GDM1 (cell line): ENCODE measurements at regions not wholly inside any gene's neighbourhood (a gene's known extent, or its start where the extent isn't known, plus 50 kb on each side); places are given as distances from the start of the nearest gene placed in this dataset.
"Not testable (repeated sequence)": the region's sequence is repeated elsewhere in the genome, so short reads cannot be mapped to it uniquely, and the experiment has no call there.

Experiments used
- DNase-seq: peaks from one replicate; lab custom pipeline; 2025; lab: John Stamatoyannopoulos, UW

GRCh38 chr4:130640592-130640991 lies 1544.6 kb downstream of the C4orf33 start:
- no peak for DNase-seq

- no peak for DNase-seq
These were observed 1550.9 kb downstream of the C4orf33 start for GRCh38 chr4:130646886-130647285.

- no peak for DNase-seq
These were observed 1552.6 kb downstream of the C4orf33 start for GRCh38 chr4:130648570-130648969.

DNA sequence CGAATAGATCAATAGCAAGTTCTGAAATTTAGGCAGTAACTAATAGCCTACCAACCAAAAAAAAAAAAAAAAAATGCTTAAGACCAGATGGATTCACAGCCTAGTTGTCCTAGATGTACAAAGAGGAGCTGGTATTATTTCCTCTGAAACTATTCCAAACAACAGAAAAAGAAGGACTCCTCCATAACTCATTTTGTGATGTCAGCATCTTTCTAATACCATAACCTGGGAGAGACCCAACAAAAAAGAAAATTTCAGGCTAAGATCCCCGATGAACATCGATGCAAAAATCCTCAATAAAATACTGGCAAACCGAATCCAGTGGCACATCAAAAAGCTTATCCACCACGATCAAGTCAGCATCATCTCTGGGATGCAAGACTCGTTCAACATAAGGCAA lies 1557.9 kb downstream of the C4orf33 start:
- no peak for DNase-seq

GRCh38 chr4:130659320-130659719 lies 1563.4 kb downstream of the C4orf33 start:
- no peak for DNase-seq

GRCh38 chr4:130668859-130669258 lies 1572.9 kb downstream of the C4orf33 start:
- DNase-seq = no peak

DNA sequence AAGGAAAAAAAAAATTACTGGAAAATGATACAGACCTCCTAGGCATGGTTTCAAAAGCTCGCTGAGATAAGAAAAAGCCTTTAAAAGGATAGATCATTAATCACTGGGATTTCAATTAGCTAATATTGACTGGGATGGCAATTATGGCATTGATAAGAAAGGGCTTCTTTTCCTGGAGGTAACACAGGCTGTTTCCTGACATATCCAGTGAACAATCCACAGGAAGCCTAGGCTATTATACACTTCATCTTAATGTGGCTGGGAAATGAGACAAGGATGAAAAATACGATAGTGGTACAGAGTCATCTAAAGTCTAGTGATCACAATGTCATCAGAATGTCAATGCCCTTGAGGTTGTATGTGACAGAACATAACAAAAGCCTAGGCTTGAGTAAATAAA lies 1579.3 kb downstream of the C4orf33 start:
- no peak for DNase-seq

DNA sequence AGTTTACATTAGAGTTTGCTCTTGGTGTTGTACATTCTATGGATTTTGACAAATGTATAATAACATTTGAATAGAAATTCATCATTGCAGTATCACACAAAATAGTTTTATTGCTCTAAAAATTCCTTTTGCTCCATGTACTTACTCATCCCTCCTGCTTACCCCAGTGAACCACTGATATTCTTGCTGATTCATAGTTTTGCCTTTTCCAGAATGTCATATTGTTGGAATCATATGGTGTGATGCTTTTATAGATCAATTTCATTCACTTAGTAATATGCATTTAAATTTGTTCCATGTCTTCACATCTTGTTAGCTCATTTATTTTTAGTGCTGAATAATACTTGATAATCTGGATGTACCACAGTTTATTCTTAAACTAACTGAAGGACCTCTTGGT lies 1593.2 kb downstream of the C4orf33 start:
- DNase-seq = no peak

DNA sequence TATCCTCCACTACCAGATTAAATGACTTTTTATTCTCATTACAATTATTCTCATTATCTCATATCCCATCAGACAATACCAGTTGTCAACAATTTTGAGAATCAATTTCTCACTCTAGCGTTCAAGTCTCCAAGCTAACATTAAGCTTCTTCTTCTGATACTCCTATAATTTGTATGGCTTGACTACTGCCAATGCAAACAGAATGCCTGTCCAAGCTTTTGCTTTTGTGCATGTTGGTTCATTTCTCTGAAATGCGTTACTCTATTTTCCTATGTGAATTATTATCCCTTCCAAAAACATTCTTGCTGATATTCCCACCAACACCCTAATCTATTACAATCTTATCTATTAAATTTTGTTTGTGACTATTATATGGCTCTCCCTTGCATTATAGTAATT lies 1602.3 kb downstream of the C4orf33 start:
- no peak for DNase-seq

- no peak for DNase-seq
These were observed 1603.1 kb downstream of the C4orf33 start for GRCh38 chr4:130699004-130699403.

- DNase-seq = no peak
These were observed 1607.4 kb downstream of the C4orf33 start for GRCh38 chr4:130703211-130703935.

GRCh38 chr4:130705023-130705422 lies 1609.1 kb downstream of the C4orf33 start:
- DNase-seq = no peak

DNA sequence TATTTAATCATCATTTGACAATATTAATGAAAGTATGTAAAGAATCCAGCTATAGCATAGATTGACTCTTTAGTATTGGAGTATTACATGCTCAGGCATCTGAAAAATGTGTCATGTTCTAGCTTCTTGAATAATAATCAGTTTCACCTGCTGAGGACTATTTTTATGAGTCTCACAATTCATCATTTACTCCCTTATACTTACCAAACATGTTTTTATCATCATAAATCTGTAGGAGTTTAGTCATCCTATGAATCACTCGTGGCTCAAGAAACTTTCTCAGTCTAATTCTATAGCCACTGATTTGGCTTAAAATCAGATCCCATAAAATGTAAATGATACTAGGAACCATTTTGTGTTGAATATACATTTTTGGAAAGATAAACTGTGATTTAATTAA lies 1616.1 kb downstream of the C4orf33 start:
- DNase-seq = no peak

- DNase-seq = no peak
These were observed 1618.1 kb downstream of the C4orf33 start for GRCh38 chr4:130714006-130714405.

DNA sequence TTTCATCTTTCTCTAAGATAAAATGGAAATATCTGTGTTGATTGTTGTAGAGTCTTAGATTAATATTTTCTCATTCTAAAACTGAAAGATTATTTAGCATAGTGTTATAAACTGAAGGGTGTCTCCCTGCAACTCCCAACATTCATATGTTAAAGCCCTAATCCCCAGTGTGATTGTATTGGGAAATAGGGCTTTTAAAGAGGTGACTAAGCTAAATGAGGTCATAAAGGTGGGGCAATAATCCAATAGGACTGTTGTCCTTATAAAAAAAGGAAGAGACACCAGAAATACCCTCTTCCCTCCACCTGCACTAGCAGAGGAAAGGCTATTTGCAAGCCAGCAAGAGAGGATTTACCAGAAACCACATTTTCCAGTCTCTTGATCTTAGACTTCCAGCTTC lies 1626.4 kb downstream of the C4orf33 start:
- DNase-seq = no peak

- no peak for DNase-seq
These were observed 1640.7 kb downstream of the C4orf33 start for GRCh38 chr4:130736436-130737185.

DNA sequence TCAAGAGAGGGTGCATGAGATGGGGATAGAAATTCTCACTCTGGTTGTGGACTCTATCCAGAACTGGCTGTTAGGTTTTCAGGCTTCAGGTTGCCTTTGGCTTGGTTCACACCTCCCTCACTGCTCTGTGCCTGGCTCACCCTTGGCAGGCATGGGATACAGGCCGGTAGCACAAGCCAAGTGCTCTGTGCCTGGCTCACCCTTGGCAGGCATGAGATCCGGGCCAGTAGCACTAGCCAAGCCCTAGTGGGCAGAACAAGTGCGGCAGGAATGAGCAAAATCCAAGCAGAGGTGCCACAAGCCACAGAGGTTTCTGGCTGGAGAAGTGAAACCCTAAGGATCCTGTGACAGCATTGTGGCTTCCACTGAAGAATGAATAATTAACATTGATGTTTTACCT lies 1642.3 kb downstream of the C4orf33 start:
- DNase-seq = no peak

GRCh38 chr4:130747842-130748241 lies 1651.9 kb downstream of the C4orf33 start:
- no peak for DNase-seq

GRCh38 chr4:130753926-130754325 lies 1658.0 kb downstream of the C4orf33 start:
- DNase-seq = no peak

- DNase-seq = no peak
These were observed 1664.3 kb downstream of the C4orf33 start for GRCh38 chr4:130760246-130760645.

GRCh38 chr4:130767384-130767783 lies 1671.4 kb downstream of the C4orf33 start:
- not testable (repeated sequence) for DNase-seq

GRCh38 chr4:130772966-130773365 lies 1677.0 kb downstream of the C4orf33 start:
- not testable (repeated sequence) for DNase-seq

DNA sequence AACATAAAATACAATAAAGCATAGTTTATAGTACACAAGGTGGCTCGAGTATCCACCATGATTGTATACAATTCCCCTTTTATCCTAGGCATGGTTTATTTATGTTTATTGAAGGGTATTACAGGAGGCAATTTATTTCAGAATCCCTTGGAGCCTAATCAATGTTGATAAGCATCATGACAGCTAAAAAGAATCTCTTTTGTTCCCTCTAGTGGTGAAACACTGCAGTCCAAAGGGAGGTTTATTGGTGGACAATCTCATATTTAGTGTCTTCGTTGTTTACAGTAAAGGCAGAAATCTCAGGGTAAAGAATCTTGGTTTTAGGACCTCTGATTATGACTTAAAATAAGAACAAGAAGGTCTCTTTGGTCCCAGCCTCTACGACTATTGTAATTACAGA lies 1712.5 kb downstream of the C4orf33 start:
- DNase-seq = no peak
